ENCODE measurements at regions not wholly inside any gene's neighbourhood (a gene's known extent, or its start where the extent isn't known, plus 50 kb on each side); places are given as distances from the start of the nearest gene placed in this dataset.

GRCh38 chr1:34353409-34353808 lies 176.7 kb downstream of the C1orf94 start:
- no peaks in the 10 kb centered on the region for H3K4me1 Mint-ChIP-seq
- no peak overlapping the region for H3K4me3 Mint-ChIP-seq
- peaks cover 11% of the 10 kb centered on the region for H3K27me3 Mint-ChIP-seq
- H3K27ac Mint-ChIP-seq, result no peak overlapping the region
- ATAC-seq (no peak), DNase-seq (no peak)
- H3K9me3 Mint-ChIP-seq, result no peaks in the 10 kb centered on the region
- no peaks in the 10 kb centered on the region for H3K36me3 Mint-ChIP-seq (ENCODE audit: low read depth)

GRCh38 chr1:34354367-34354766 lies 177.7 kb downstream of the C1orf94 start:
- no peak for ATAC-seq
- H3K36me3 Mint-ChIP-seq (ENCODE audit: low read depth), result no peaks in the 10 kb centered on the region
- no peaks in the 10 kb centered on the region for H3K4me1 Mint-ChIP-seq
- no peak for DNase-seq
- no peak overlapping the region for H3K27ac Mint-ChIP-seq
- peaks cover 12% of the 10 kb centered on the region for H3K27me3 Mint-ChIP-seq
- no peaks in the 10 kb centered on the region for H3K9me3 Mint-ChIP-seq
- H3K4me3 Mint-ChIP-seq, result no peak overlapping the region

GRCh38 chr1:34356853-34357252 lies 180.1 kb downstream of the C1orf94 start:
- no peak for DNase-seq
- Mint-ChIP-seq H3K36me3 (ENCODE audit: low read depth) (no peaks in the 10 kb centered on the region), H3K27me3 (peaks cover 18% of the 10 kb centered on the region)

GRCh38 chr1:34358636-34359035 lies 181.9 kb downstream of the C1orf94 start:
- no peaks in the 10 kb centered on the region for H3K36me3 Mint-ChIP-seq (ENCODE audit: low read depth)
- no peak overlapping the region for H3K4me3 Mint-ChIP-seq
- DNase-seq, result no peak
- H3K4me1 Mint-ChIP-seq, result no peaks in the 10 kb centered on the region
- no peak overlapping the region for H3K27ac Mint-ChIP-seq
- no peaks in the 10 kb centered on the region for H3K9me3 Mint-ChIP-seq
- H3K27me3 Mint-ChIP-seq, result peaks cover 20% of the 10 kb centered on the region
- no peak for ATAC-seq

More at GRCh38 chr1:34356853-34357252, 180.1 kb downstream of the C1orf94 start:
- Mint-ChIP-seq H3K4me3 (no peak overlapping the region), H3K9me3 (no peaks in the 10 kb centered on the region), H3K27ac (no peak overlapping the region), H3K4me1 (no peaks in the 10 kb centered on the region)
- no peak for ATAC-seq

GRCh38 chr1:34359411-34359810 lies 182.7 kb downstream of the C1orf94 start:
- Mint-ChIP-seq H3K4me1 (no peaks in the 10 kb centered on the region), H3K27me3 (peaks cover 20% of the 10 kb centered on the region), H3K27ac (no peak overlapping the region), H3K36me3 (ENCODE audit: low read depth) (no peaks in the 10 kb centered on the region), H3K9me3 (no peaks in the 10 kb centered on the region), H3K4me3 (no peak overlapping the region)
- ATAC-seq (no peak), DNase-seq (no peak)

- ATAC-seq, result no peak
- H3K4me1 Mint-ChIP-seq, result no peaks in the 10 kb centered on the region
- no peaks in the 10 kb centered on the region for H3K36me3 Mint-ChIP-seq (ENCODE audit: low read depth)
- DNase-seq, result no peak
- peaks cover 3% of the 10 kb centered on the region for H3K9me3 Mint-ChIP-seq
- H3K4me3 Mint-ChIP-seq, result no peak overlapping the region
- peaks cover 21% of the 10 kb centered on the region for H3K27me3 Mint-ChIP-seq
- no peak overlapping the region for H3K27ac Mint-ChIP-seq
Observed at GRCh38 chr1:34360574-34360973, 183.9 kb downstream of the C1orf94 start.

- H3K4me1 Mint-ChIP-seq, result no peaks in the 10 kb centered on the region
- peaks cover 3% of the 10 kb centered on the region for H3K9me3 Mint-ChIP-seq
- H3K27me3 Mint-ChIP-seq, result peaks cover 22% of the 10 kb centered on the region
- DNase-seq, result no peak
- no peaks in the 10 kb centered on the region for H3K36me3 Mint-ChIP-seq (ENCODE audit: low read depth)
- no peak overlapping the region for H3K4me3 Mint-ChIP-seq
- no peak overlapping the region for H3K27ac Mint-ChIP-seq
- ATAC-seq, result no peak
Observed at GRCh38 chr1:34361121-34361520, 184.4 kb downstream of the C1orf94 start.

- DNase-seq (no peak), ATAC-seq (no peak)
- no peaks in the 10 kb centered on the region for H3K36me3 Mint-ChIP-seq (ENCODE audit: low read depth)
- H3K9me3 Mint-ChIP-seq, result peaks cover 3% of the 10 kb centered on the region
- no peaks in the 10 kb centered on the region for H3K4me1 Mint-ChIP-seq
- H3K27me3 Mint-ChIP-seq, result peaks cover 25% of the 10 kb centered on the region
- no peak overlapping the region for H3K27ac Mint-ChIP-seq
- no peak overlapping the region for H3K4me3 Mint-ChIP-seq
Observed at GRCh38 chr1:34361781-34362357, 185.2 kb downstream of the C1orf94 start.

GRCh38 chr1:34362949-34363348 lies 186.2 kb downstream of the C1orf94 start:
- no peak overlapping the region for H3K27ac Mint-ChIP-seq

GRCh38 chr1:34363447-34363846 lies 186.7 kb downstream of the C1orf94 start:
- Mint-ChIP-seq H3K4me1 (no peaks in the 10 kb centered on the region), H3K4me3 (no peak overlapping the region), H3K9me3 (peaks cover 3% of the 10 kb centered on the region), H3K36me3 (ENCODE audit: low read depth) (no peaks in the 10 kb centered on the region), H3K27ac (no peak overlapping the region), H3K27me3 (peaks cover 21% of the 10 kb centered on the region)
- DNase-seq (no peak), ATAC-seq (no peak)

More at GRCh38 chr1:34362949-34363348, 186.2 kb downstream of the C1orf94 start:
- Mint-ChIP-seq H3K27me3 (peaks cover 25% of the 10 kb centered on the region), H3K4me3 (no peak overlapping the region), H3K36me3 (ENCODE audit: low read depth) (no peaks in the 10 kb centered on the region), H3K4me1 (no peaks in the 10 kb centered on the region), H3K9me3 (peaks cover 3% of the 10 kb centered on the region)
- no peak for ATAC-seq
- DNase-seq, result no peak

- Mint-ChIP-seq H3K27me3 (peaks cover 21% of the 10 kb centered on the region), H3K4me1 (no peaks in the 10 kb centered on the region), H3K4me3 (no peak overlapping the region), H3K9me3 (peaks cover 3% of the 10 kb centered on the region), H3K36me3 (ENCODE audit: low read depth) (no peaks in the 10 kb centered on the region), H3K27ac (no peak overlapping the region)
- ATAC-seq (no peak), DNase-seq (no peak)
Observed at GRCh38 chr1:34363915-34364314, 187.2 kb downstream of the C1orf94 start.

- Mint-ChIP-seq H3K27ac (no peak overlapping the region), H3K27me3 (peaks cover 21% of the 10 kb centered on the region)
- ATAC-seq, result no peak
Observed at GRCh38 chr1:34364376-34364775, 187.7 kb downstream of the C1orf94 start.

GRCh38 chr1:34365295-34365694 lies 188.6 kb downstream of the C1orf94 start:
- peaks cover 3% of the 10 kb centered on the region for H3K9me3 Mint-ChIP-seq
- no peaks in the 10 kb centered on the region for H3K36me3 Mint-ChIP-seq (ENCODE audit: low read depth)
- peaks cover 22% of the 10 kb centered on the region for H3K27me3 Mint-ChIP-seq
- ATAC-seq (no peak), DNase-seq (no peak)
- no peak overlapping the region for H3K4me3 Mint-ChIP-seq
- H3K27ac Mint-ChIP-seq, result no peak overlapping the region
- no peaks in the 10 kb centered on the region for H3K4me1 Mint-ChIP-seq

More at GRCh38 chr1:34364376-34364775, 187.7 kb downstream of the C1orf94 start:
- H3K9me3 Mint-ChIP-seq, result peaks cover 3% of the 10 kb centered on the region
- no peaks in the 10 kb centered on the region for H3K36me3 Mint-ChIP-seq (ENCODE audit: low read depth)
- DNase-seq, result no peak
- no peaks in the 10 kb centered on the region for H3K4me1 Mint-ChIP-seq
- no peak overlapping the region for H3K4me3 Mint-ChIP-seq

GRCh38 chr1:34366875-34367624 lies 190.3 kb downstream of the C1orf94 start:
- peaks cover 3% of the 10 kb centered on the region for H3K9me3 Mint-ChIP-seq
- peaks cover 28% of the 10 kb centered on the region for H3K27me3 Mint-ChIP-seq
- DNase-seq (no peak), ATAC-seq (no peak)
- H3K4me1 Mint-ChIP-seq, result no peaks in the 10 kb centered on the region
- H3K36me3 Mint-ChIP-seq (ENCODE audit: low read depth), result no peaks in the 10 kb centered on the region
- no peak overlapping the region for H3K27ac Mint-ChIP-seq
- no peak overlapping the region for H3K4me3 Mint-ChIP-seq

- Mint-ChIP-seq H3K9me3 (peaks cover 3% of the 10 kb centered on the region), H3K4me3 (no peak overlapping the region), H3K4me1 (no peaks in the 10 kb centered on the region), H3K27ac (no peak overlapping the region), H3K36me3 (ENCODE audit: low read depth) (no peaks in the 10 kb centered on the region), H3K27me3 (peaks cover 31% of the 10 kb centered on the region)
- no peak for DNase-seq
- no peak for ATAC-seq
Observed at GRCh38 chr1:34367954-34368353, 191.2 kb downstream of the C1orf94 start.
